ENCODE measurements at regions not wholly inside any gene's neighbourhood (a gene's known extent, or its start where the extent isn't known, plus 50 kb on each side); places are given as distances from the start of the nearest gene placed in this dataset.

GRCh38 chr13:108435393-108436149 is 166.1 kb downstream of the TNFSF13B start:
- no peak for DNase-seq (ENCODE audit: low spot score)

GRCh38 chr13:108437496-108437895 is 168.0 kb downstream of the TNFSF13B start:
- no peak for DNase-seq (ENCODE audit: low spot score)

GRCh38 chr13:108439556-108439955 is 170.0 kb downstream of the TNFSF13B start:
- no peak for DNase-seq (ENCODE audit: low spot score)

DNA sequence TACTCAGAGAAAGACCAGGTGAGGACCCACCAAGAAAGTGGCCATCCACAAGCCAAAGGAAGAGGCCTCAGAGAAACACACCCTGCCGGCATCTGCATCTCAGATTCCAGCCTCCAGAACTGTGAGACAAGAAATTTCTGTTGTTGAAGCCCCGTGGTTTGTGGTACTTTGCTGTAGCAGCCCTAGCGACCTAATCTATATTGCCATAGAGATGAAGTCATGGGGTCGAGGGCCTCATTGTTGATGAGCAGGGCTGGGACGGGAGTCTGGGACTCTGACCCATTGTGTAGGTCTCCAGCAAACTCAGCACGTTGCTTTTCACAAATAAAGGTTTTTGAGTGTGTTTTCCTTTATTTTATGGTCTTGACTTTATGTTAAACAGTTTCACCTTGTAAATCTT is 174.9 kb downstream of the TNFSF13B start:
- no peak for DNase-seq (ENCODE audit: low spot score)

DNA sequence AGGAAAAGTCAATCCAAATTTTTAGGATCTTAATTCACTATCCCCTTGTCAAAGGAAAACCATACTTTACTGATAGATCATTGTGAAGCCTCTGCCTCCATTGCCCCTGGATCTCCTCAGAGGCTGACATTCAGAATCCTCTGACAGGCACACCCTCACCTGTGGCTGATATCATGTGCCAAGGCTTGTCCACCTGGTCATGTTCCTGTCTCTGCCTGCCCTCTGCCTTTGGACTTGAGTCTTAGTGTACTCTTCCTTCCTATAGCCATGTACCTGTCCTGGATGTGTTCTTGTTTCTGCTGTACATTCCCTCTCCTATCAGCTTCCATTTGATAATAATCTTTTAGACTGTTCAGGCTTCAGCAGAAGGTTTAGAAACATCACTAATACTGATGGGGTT is 179.4 kb downstream of the TNFSF13B start:
- no peak for DNase-seq (ENCODE audit: low spot score)

GRCh38 chr13:108451121-108451520 is 178.3 kb upstream of the MYO16 start:
- DNase-seq (ENCODE audit: low spot score), result no peak

DNA sequence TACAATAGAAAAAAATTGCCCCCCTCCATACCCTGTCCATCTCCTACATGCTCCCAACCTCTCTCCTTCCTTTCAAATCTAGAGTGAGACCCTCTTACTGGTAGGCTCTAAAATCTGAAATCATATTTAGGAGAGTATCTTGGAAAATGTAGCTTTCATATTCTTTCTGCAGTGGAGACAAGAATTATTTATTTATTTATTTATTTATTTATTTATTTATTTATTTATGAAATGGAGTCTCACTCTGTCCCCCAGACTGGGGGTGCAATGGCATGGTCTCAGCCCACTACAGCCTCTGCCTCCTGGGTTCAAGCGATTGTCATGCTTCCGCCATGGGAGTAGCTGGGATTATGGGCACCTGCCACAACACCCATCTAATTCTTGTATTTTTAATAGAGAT is 174.1 kb upstream of the MYO16 start:
- no peak for DNase-seq (ENCODE audit: low spot score)

DNA sequence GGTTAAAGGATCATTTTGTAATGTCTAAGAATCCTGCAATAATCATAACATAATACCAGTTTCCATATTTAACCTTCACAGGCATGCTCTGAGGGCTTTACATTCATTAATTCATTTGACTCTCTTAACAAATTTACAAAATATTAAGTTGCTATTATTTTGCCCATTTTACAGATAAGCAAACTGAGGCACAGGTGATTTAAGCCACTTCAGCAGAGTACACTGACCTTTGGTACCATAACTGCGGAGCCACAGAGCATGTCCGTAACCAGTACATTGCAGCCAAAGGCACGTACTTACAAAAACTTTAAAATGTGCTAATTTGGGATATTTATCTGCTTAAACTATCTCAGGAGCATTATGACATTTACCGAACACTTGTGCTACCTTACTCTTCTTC is 169.4 kb upstream of the MYO16 start:
- DNase-seq (ENCODE audit: low spot score), result no peak

- DNase-seq (ENCODE audit: low spot score), result no peak
Observed at GRCh38 chr13:108460746-108461145, 168.7 kb upstream of the MYO16 start.

DNA sequence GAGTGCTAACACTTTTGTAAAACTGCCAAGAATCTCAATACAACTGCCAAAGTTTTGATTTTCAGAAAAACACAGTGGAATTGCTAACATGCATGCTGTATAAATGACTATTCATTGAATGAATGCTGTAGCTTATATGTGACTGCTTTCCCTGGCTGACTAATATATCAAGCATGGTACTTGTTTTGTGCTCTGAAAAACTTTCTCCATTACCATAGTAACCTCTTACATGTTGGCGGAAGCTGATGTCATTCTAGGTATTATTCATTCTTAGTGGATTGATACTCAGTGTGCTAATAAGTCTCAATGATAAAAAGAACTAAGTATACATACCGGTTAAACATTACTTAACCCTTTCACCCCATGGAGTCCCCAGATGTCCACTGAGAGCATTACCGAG is 166.1 kb upstream of the MYO16 start:
- DNase-seq (ENCODE audit: low spot score), result peak; percentile 12

DNA sequence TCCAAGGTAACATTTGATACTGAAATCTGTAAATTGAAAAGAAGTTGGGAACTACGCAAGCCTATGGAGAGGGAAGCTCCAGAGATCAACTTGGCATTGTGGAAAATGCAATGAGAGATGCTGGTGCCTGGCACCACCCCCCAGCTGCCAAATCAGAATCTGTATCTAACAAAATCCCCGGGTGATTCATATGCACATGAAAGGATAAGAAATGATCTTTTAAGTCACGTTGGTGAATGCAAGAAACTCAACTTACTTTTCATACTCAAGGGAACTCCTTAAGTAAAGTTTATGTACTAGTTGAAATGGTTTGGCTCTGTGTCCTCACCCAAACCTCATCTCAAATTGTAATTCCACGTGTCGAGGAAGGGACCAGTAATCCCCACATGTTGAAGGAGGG is 158.5 kb upstream of the MYO16 start:
- DNase-seq (ENCODE audit: low spot score), result no peak

GRCh38 chr13:108475181-108475580 is 154.2 kb upstream of the MYO16 start:
- no peak for DNase-seq (ENCODE audit: low spot score)

- DNase-seq (ENCODE audit: low spot score), result no peak
Observed at GRCh38 chr13:108477376-108477775, 152.0 kb upstream of the MYO16 start.

DNA sequence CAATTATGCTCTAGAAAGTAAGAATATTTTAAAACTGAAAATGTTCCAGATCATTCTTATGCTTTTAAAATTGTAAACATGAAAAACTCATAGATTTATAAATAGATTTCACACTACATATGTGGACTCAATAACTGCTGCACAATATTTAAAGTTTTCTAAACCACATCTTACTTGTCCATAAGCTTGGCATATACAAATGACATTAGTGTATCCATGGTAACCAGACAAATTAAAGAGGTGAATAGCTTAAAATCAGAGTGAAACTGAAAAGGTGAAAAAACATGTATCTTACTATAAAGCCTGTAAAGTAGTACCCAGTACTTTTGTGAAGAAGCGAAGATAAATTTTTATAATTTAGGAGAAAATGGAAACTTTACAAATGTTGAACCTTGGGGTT is 151.2 kb upstream of the MYO16 start:
- no peak for DNase-seq (ENCODE audit: low spot score)

- no peak for DNase-seq (ENCODE audit: low spot score)
Observed at GRCh38 chr13:108483981-108484380, 145.4 kb upstream of the MYO16 start.

DNA sequence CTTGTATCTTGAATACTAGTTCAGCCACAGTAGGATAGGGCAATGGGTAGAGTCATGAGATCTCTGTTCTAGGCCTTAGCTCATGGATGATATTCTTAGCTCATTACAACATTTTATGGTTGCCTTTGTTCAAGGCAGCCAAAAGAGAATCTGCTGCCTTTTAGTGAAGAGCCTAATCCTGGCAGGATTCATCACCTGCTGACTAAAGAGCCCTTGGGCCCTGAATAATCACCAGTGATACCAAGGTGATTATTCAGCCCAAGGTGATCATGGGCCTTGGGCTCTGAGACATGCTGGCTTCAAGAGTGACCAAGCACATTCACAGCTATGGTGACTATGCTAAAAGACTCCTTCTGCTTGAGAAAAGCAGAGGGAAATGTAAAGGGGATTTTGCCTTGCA is 143.3 kb upstream of the MYO16 start:
- DNase-seq (ENCODE audit: low spot score), result no peak

- no peak for DNase-seq (ENCODE audit: low spot score)
Observed at GRCh38 chr13:108494991-108495645, 134.3 kb upstream of the MYO16 start.

GRCh38 chr13:108495646-108496361 is 133.6 kb upstream of the MYO16 start:
- no peak for DNase-seq (ENCODE audit: low spot score)

DNA sequence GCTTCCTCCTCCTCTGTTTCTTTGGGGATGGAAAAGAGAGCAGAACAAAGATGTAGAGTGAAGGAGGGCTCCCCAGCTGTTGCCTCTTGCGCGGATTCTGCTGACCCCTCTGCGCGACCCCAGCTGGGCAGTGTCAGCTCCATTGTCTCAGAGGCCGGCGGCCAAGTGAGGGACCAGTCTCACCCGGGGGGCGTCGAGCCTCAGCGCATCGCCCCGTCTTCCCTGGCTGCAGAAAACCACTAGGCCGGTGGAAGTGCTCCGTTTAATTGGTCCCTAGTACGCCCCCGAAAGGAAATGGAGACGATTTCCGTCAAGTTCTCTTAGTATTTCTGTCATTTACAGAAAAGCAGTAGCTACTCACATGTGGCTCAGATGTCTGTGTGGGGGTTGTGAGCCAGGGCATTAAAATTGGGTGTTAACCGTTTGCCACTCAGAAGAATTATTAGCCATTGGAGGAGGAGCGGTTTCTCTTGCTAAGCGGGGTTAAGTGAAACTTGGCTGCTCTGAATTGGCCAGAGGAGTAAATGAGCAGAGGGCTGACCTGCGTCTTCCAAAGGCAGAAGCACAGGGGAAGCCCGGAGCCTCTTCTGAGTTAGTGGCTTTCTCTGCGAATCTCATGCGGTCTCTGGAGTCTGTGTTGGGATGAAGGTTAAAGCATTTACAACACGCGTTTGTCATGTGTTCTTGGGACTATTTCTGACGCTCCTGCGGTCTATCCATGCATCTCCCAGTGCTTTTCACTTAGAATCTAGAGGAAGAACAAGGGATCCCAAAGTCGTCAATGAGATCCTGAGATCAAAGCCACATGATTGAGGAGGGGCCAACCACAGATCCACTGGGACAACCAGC is 132.8 kb upstream of the MYO16 start:
- DNase-seq (ENCODE audit: low spot score), result no peak

- no peak for DNase-seq (ENCODE audit: low spot score)
Observed at GRCh38 chr13:108500711-108501110, 128.7 kb upstream of the MYO16 start.

DNA sequence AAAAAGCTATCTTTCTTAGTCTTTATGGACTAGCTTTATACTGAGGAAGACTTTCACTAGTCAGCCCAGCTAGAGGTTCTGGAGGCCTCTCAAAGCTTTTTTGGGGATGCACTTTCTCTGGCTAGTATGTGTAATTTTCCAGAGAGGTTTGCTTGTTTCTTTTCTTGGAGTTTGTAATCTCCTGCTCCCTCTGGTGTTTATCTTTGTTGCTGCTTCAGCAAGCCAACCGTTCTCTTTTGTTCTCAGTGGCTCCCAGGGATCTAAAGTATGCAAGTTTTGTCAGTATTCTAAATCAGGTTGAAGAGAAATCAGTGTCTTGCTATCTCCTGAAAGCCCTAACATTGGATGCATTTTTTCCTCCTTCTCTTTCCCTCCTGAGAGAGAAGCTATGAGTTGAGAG is 121.1 kb upstream of the MYO16 start:
- peak; percentile 47 for DNase-seq (ENCODE audit: low spot score)

- no peak for DNase-seq (ENCODE audit: low spot score)
Observed at GRCh38 chr13:108525827-108526226, 103.6 kb upstream of the MYO16 start.

All from HT-29 (cell line).